GM23338 (cell line): ENCODE measurements at regions not wholly inside any gene's neighbourhood (a gene's known extent, or its start where the extent isn't known, plus 50 kb on each side); places are given as distances from the start of the nearest gene placed in this dataset.

Experiments
- ATAC-seq: fragments of 200-7000 bp; cut with Tn5 transposase; 3 replicates; pipeline ENCODE4 v1.9.1; 2020
- DNase-seq: peaks from one replicate; pipeline ENCODE4 v3.0.0-alpha.2; 2015; ENCODE audit warnings: low spot score
- H2AFZ ChIP-seq: fragments of 200-600 bp; sonication (generic); 2 replicates; pipeline ENCODE4 v1.8.0; 2016; ENCODE audit warnings: antibody characterized with exemption, mild to moderate bottlenecking, moderate library complexity
- H3F3A ChIP-seq: fragments of 200-600 bp; sonication (generic); replicated peaks from 2 replicates; pipeline ENCODE4 v1.8.0; 2017; ENCODE audit warnings: antibody characterized with exemption, mixed run types, low read depth
- H3K27ac ChIP-seq: fragments of 200-600 bp; sonication (generic); 2 replicates; pipeline ENCODE4 v1.6.1; 2016; ENCODE audit warnings: low read depth
- H3K27me3 ChIP-seq: fragments of 200-600 bp; sonication (generic); 2 replicates; pipeline ENCODE4 v1.8.0; 2016; ENCODE audit warnings: mild to moderate bottlenecking, mixed run types, moderate library complexity; ENCODE audit not compliant: insufficient read depth
- H3K36me3 ChIP-seq: fragments of 200-600 bp; sonication (generic); 2 replicates; pipeline ENCODE4 v1.8.0; 2016; ENCODE audit warnings: mild to moderate bottlenecking; ENCODE audit not compliant: insufficient read depth
- H3K4me1 ChIP-seq: fragments of 200-600 bp; sonication (generic); 2 replicates; pipeline ENCODE4 v1.8.0; 2016; ENCODE audit warnings: mild to moderate bottlenecking, moderate library complexity; ENCODE audit not compliant: insufficient read depth
- H3K4me2 ChIP-seq: fragments of 200-600 bp; sonication (generic); 2 replicates; pipeline ENCODE4 v1.7.1; 2017; ENCODE audit warnings: mixed run types
- H3K4me3 ChIP-seq: fragments of 200-600 bp; sonication (generic); 2 replicates; pipeline ENCODE4 v1.6.1; 2016; ENCODE audit warnings: mixed run types
- H3K79me2 ChIP-seq: fragments of 200-600 bp; sonication (generic); replicated peaks from 2 replicates; pipeline ENCODE4 v1.8.0; 2017; ENCODE audit warnings: mild to moderate bottlenecking; ENCODE audit not compliant: insufficient read depth
- H3K9me2 ChIP-seq: fragments of 200-600 bp; sonication (generic); 2 replicates; pipeline ENCODE4 v1.8.0; 2017; ENCODE audit not compliant: insufficient read depth
- H4K20me1 ChIP-seq: fragments of 200-600 bp; sonication (generic); replicated peaks from 2 replicates; pipeline ENCODE4 v1.8.0; 2017; ENCODE audit warnings: mild to moderate bottlenecking; ENCODE audit not compliant: insufficient read depth
- H3K27ac Mint-ChIP-seq: 2 replicates; pipeline ENCODE4 v1.8.0; 2020; ENCODE audit warnings: inconsistent platforms, mild to moderate bottlenecking, moderate library complexity, mixed read lengths
- H3K27me3 Mint-ChIP-seq: 3 replicates; pipeline ENCODE4 v1.8.0; 2022; ENCODE audit warnings: low read depth, mild to moderate bottlenecking, moderate library complexity, mixed read lengths, inconsistent platforms; ENCODE audit not compliant: insufficient read depth, poor library complexity
- H3K36me3 Mint-ChIP-seq: 3 replicates; pipeline ENCODE4 v1.8.0; 2021; ENCODE audit warnings: low read depth, mild to moderate bottlenecking, inconsistent platforms, moderate library complexity, mixed read lengths
- H3K4me1 Mint-ChIP-seq: 3 replicates; pipeline ENCODE4 v1.8.0; 2020; ENCODE audit warnings: mild to moderate bottlenecking, inconsistent platforms, mixed read lengths
- H3K4me3 Mint-ChIP-seq: 3 replicates; pipeline ENCODE4 v1.8.0; 2021; ENCODE audit warnings: moderate library complexity, mild to moderate bottlenecking, inconsistent platforms, mixed read lengths
- H3K9me3 Mint-ChIP-seq: 3 replicates; pipeline ENCODE4 v1.8.0; 2020; ENCODE audit warnings: moderate library complexity, mild to moderate bottlenecking, inconsistent platforms, mixed read lengths
- ETS1 ChIP-seq: IDR thresholded peaks from 2 replicates; pipeline ENCODE4 v1.6.1; 2016; ENCODE audit warnings: antibody characterized with exemption
- EZH2 ChIP-seq: fragments of 200-600 bp; sonication (generic); IDR thresholded peaks from one replicate; pipeline ENCODE4 v1.8.0; 2017; ENCODE audit warnings: antibody characterized with exemption, mild to moderate bottlenecking, low read depth; ENCODE audit not compliant: unreplicated experiment
- EZH2phosphoT487 ChIP-seq: fragments of 200-600 bp; sonication (generic); IDR thresholded peaks from one replicate; pipeline ENCODE4 v1.8.1; 2018; ENCODE audit warnings: antibody characterized with exemption; ENCODE audit not compliant: unreplicated experiment
- NANOG ChIP-seq: IDR thresholded peaks from 2 replicates; pipeline ENCODE4 v1.6.1; 2016; ENCODE audit warnings: antibody characterized with exemption, borderline replicate concordance
- REST ChIP-seq: IDR thresholded peaks from one replicate; pipeline ENCODE4 v1.6.1; 2018; ENCODE audit warnings: antibody characterized with exemption; ENCODE audit not compliant: unreplicated experiment
- STAT1 ChIP-seq: IDR thresholded peaks from one replicate; pipeline ENCODE4 v1.6.1; 2016; ENCODE audit warnings: antibody characterized with exemption; ENCODE audit not compliant: unreplicated experiment
- ZNF331 ChIP-seq: fragments of 250-450 bp; sonication (Bioruptor Pico); IDR thresholded peaks from 2 replicates; pipeline ENCODE4 v1.5.0; 2020; ENCODE audit warnings: low read depth, mild to moderate bottlenecking, moderate library complexity
- ZNF462 ChIP-seq: fragments of 250-450 bp; sonication (Bioruptor Pico); IDR thresholded peaks from 2 replicates; pipeline ENCODE4 v1.5.0; 2020; ENCODE audit warnings: mild to moderate bottlenecking, moderate library complexity
- TF ChIP-seq, protein P1 (sequence below), 2 experiments: fragments of 200-600 bp in 1 of 2; sonication (generic) in 1 of 2; conservative IDR thresholded peaks; 2 replicates each; pipeline versions ENCODE4 v1.5.1 to v1.6.1; 2016 to 2017; ENCODE audit warnings: antibody characterized with exemption in 2 of 2, low read depth in 2 of 2, mild to moderate bottlenecking in 2 of 2, moderate library complexity in 1 of 2

- H3K79me2 ChIP-seq: no peaks in the 10 kb centered on the region
- peaks cover 3% of the 10 kb centered on the region; the same call in 2 of the 3 replicates for H3K9me3 Mint-ChIP-seq
- H3K27me3 Mint-ChIP-seq: peaks cover 3% of the 10 kb centered on the region
- H3K36me3 ChIP-seq: no peaks in the 10 kb centered on the region
- H3K4me2 ChIP-seq: no peak overlapping the region
- no peak overlapping the region for H3K27ac Mint-ChIP-seq
- no peak overlapping the region for H3K27ac ChIP-seq
- no peaks in the 10 kb centered on the region for H3K27me3 ChIP-seq
- H3K4me3 ChIP-seq: no peak overlapping the region
- H3K4me1 ChIP-seq: no peaks in the 10 kb centered on the region
- TF ChIP-seq ETS1: no peak
- no peak for TF ChIP-seq REST
- TF ChIP-seq, protein P1, sequence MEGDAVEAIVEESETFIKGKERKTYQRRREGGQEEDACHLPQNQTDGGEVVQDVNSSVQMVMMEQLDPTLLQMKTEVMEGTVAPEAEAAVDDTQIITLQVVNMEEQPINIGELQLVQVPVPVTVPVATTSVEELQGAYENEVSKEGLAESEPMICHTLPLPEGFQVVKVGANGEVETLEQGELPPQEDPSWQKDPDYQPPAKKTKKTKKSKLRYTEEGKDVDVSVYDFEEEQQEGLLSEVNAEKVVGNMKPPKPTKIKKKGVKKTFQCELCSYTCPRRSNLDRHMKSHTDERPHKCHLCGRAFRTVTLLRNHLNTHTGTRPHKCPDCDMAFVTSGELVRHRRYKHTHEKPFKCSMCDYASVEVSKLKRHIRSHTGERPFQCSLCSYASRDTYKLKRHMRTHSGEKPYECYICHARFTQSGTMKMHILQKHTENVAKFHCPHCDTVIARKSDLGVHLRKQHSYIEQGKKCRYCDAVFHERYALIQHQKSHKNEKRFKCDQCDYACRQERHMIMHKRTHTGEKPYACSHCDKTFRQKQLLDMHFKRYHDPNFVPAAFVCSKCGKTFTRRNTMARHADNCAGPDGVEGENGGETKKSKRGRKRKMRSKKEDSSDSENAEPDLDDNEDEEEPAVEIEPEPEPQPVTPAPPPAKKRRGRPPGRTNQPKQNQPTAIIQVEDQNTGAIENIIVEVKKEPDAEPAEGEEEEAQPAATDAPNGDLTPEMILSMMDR (conservative IDR thresholded peaks at IDR 0.05; ENCODE audit: low read depth in 2 of 2): no peak
- TF ChIP-seq NANOG: no peak
- TF ChIP-seq ZNF462 (CRISPR knock-in tag): no peak
- TF ChIP-seq EZH2: no peak
- TF ChIP-seq ZNF331: no peak
- no peak for TF ChIP-seq EZH2phosphoT487
- TF ChIP-seq STAT1: no peak
- no peaks in the 10 kb centered on the region for H3K4me1 Mint-ChIP-seq
- H3F3A ChIP-seq: no peaks in the 10 kb centered on the region
- H3K4me3 Mint-ChIP-seq: no peak overlapping the region
- no peak overlapping the region for H2AFZ ChIP-seq
- peaks cover 11% of the 10 kb centered on the region; the same call in 1 of the 2 replicates for H3K9me2 ChIP-seq
- no peak for ATAC-seq
- no peaks in the 10 kb centered on the region for H4K20me1 ChIP-seq
- DNase-seq: no peak
- no peaks in the 10 kb centered on the region for H3K36me3 Mint-ChIP-seq
Observed at GRCh38 chr6:11392778-11393507, 144.6 kb upstream of the TMEM170B start.
